ENCODE measurements at regions not wholly inside any gene's neighbourhood (a gene's known extent, or its start where the extent isn't known, plus 50 kb on each side); places are given as distances from the start of the nearest gene placed in this dataset.

DNA sequence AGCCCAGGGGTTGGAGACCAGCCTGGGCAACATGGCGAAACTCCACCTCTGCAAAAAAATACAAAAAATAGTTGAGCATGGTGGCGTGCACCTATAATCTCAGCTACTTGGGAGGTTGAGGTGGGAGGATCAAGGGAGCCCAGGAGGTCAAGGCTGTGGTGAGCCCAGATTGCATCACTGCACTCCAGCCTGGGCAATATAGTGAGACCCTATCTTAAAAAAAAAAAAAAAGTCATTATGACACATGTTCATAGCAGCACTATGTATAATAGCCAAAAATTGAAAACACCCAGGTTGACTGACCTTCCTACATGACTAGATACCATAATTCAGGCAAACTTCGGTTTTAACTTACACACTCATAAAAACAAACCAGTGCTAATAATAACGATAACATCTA lies 90.8 kb upstream of the RBPJ start:
- no peak for DNase-seq (ENCODE audit: low read depth, low spot score)
- intact Hi-C loops (cut with micrococcal nuclease; ENCODE audit: unreplicated experiment): no loop called here
- POLR2A ChIA-PET: no interaction called here
- no TSS peak for BruUV-seq (replicated peaks)
- in situ Hi-C loops (cut with HindIII; ENCODE audit: low pct_unique_long_range_greater_than_20kb, low sequenced_read_pairs): no loop called here
- H3K4me1 ChIP-seq (ENCODE audit: control insufficient read depth, insufficient read depth, low read length): no peaks in the 10 kb centered on the region
- CTCF ChIA-PET: no interaction called here
- H3K27me3 ChIP-seq (ENCODE audit: control insufficient read depth, insufficient read depth, low read length): no peaks in the 10 kb centered on the region
- no peak overlapping the region for H3K4me3 ChIP-seq (ENCODE audit: low read depth in 2 of 2, low read length in 2 of 2)
- no peaks in the 10 kb centered on the region for H3K36me3 ChIP-seq (ENCODE audit: control insufficient read depth, insufficient read depth, low read length)
- no peak for ATAC-seq
- H3K27ac ChIP-seq (ENCODE audit: low read length): no peak overlapping the region
- no peaks in the 10 kb centered on the region for H3K9me3 ChIP-seq (ENCODE audit: control insufficient read depth, insufficient read depth, low read depth, low read length)
- TF ChIP-seq TCF7L2 (IDR thresholded peaks at IDR 0.05; ENCODE audit: low read depth, low read length): no peak
- TF ChIP-seq, protein P1, sequence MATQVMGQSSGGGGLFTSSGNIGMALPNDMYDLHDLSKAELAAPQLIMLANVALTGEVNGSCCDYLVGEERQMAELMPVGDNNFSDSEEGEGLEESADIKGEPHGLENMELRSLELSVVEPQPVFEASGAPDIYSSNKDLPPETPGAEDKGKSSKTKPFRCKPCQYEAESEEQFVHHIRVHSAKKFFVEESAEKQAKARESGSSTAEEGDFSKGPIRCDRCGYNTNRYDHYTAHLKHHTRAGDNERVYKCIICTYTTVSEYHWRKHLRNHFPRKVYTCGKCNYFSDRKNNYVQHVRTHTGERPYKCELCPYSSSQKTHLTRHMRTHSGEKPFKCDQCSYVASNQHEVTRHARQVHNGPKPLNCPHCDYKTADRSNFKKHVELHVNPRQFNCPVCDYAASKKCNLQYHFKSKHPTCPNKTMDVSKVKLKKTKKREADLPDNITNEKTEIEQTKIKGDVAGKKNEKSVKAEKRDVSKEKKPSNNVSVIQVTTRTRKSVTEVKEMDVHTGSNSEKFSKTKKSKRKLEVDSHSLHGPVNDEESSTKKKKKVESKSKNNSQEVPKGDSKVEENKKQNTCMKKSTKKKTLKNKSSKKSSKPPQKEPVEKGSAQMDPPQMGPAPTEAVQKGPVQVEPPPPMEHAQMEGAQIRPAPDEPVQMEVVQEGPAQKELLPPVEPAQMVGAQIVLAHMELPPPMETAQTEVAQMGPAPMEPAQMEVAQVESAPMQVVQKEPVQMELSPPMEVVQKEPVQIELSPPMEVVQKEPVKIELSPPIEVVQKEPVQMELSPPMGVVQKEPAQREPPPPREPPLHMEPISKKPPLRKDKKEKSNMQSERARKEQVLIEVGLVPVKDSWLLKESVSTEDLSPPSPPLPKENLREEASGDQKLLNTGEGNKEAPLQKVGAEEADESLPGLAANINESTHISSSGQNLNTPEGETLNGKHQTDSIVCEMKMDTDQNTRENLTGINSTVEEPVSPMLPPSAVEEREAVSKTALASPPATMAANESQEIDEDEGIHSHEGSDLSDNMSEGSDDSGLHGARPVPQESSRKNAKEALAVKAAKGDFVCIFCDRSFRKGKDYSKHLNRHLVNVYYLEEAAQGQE (IDR thresholded peaks at IDR 0.05; ENCODE audit: insufficient read depth in 1 of 2, low read depth in 2 of 2, low read length in 1 of 2): no peak

DNA sequence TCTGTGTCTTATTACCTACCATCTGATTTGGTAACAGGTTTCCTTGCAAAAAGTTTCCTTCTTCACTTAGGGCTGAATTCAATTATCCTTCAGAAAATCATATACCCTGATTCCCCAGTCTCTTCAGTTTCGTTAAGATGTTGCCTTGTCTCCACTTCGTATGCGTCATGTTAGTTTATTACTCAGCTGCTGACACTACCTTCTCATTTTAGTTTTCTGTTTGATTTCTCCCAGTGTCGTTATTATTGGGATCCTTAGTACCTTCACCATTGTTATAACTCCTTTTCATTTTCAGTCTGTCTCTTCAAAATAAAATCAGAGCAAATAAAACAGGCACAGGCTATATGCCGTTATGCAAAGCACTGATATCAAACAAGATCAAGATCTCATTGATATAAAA lies 87.5 kb upstream of the RBPJ start:
- in situ Hi-C loops (cut with HindIII; ENCODE audit: low pct_unique_long_range_greater_than_20kb, low sequenced_read_pairs): no loop called here
- H3K9me3 ChIP-seq (ENCODE audit: control insufficient read depth, insufficient read depth, low read depth, low read length): no peaks in the 10 kb centered on the region; the same call in 1 of the 2 replicates
- H3K4me3 ChIP-seq (ENCODE audit: low read depth in 2 of 2, low read length in 2 of 2): no peak overlapping the region
- BruUV-seq (replicated peaks): no TSS peak
- TF ChIP-seq POLR2AphosphoS5 (IDR thresholded peaks at IDR 0.05; ENCODE audit: low read depth, low read length) (no peak), SIN3A (IDR thresholded peaks at IDR 0.05; ENCODE audit: borderline replicate concordance, insufficient read depth, low read depth, low read length) (no peak), TCF7L2 (IDR thresholded peaks at IDR 0.05; ENCODE audit: low read depth, low read length) (no peak)
- TF ChIP-seq, protein P1 (IDR thresholded peaks at IDR 0.05; ENCODE audit: insufficient read depth in 1 of 2, low read depth in 2 of 2, low read length in 1 of 2): no peak
- TF ChIP-seq, protein P2, sequence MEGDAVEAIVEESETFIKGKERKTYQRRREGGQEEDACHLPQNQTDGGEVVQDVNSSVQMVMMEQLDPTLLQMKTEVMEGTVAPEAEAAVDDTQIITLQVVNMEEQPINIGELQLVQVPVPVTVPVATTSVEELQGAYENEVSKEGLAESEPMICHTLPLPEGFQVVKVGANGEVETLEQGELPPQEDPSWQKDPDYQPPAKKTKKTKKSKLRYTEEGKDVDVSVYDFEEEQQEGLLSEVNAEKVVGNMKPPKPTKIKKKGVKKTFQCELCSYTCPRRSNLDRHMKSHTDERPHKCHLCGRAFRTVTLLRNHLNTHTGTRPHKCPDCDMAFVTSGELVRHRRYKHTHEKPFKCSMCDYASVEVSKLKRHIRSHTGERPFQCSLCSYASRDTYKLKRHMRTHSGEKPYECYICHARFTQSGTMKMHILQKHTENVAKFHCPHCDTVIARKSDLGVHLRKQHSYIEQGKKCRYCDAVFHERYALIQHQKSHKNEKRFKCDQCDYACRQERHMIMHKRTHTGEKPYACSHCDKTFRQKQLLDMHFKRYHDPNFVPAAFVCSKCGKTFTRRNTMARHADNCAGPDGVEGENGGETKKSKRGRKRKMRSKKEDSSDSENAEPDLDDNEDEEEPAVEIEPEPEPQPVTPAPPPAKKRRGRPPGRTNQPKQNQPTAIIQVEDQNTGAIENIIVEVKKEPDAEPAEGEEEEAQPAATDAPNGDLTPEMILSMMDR (IDR thresholded peaks at IDR 0.05): no peak
- DNase-seq (ENCODE audit: low read depth, low spot score) (no peak), ATAC-seq (no peak)
- no peaks in the 10 kb centered on the region for H3K36me3 ChIP-seq (ENCODE audit: control insufficient read depth, insufficient read depth, low read length)
- no peaks in the 10 kb centered on the region for H3K4me1 ChIP-seq (ENCODE audit: control insufficient read depth, insufficient read depth, low read length)
- ChIA-PET CTCF (no interaction called here), POLR2A (no interaction called here)
- no peaks in the 10 kb centered on the region for H3K27me3 ChIP-seq (ENCODE audit: control insufficient read depth, insufficient read depth, low read length)
- intact Hi-C loops (cut with micrococcal nuclease; ENCODE audit: unreplicated experiment): no loop called here
- no peak overlapping the region for H3K27ac ChIP-seq (ENCODE audit: low read length)

Data from Panc1 (cell line).